AG04450 (cell line): ENCODE measurements at regions not wholly inside any gene's neighbourhood (a gene's known extent, or its start where the extent isn't known, plus 50 kb on each side); places are given as distances from the start of the nearest gene placed in this dataset.

Source experiments
- CTCF ChIA-PET: fragments of 300-600, 350-600 bp; formaldehyde crosslinking; extraction: SDS; loops from one replicate; lab custom pipeline; 2022; ENCODE audit warnings: antibody characterized with exemption, inconsistent platforms; lab: Charles Lee
- POLR2A ChIA-PET: fragments of 350-600 bp; formaldehyde crosslinking; extraction: SDS; loops from one replicate; lab custom pipeline; 2021; ENCODE audit warnings: antibody characterized with exemption, inconsistent platforms; lab: Yijun Ruan, JAX
- DNase-seq: peaks from one replicate; pipeline ENCODE4 v3.0.0-alpha.2; 2011; ENCODE audit warnings: low read depth, low spot score
- H3K27ac ChIP-seq: one replicate; pipeline ENCODE4 v1.5.1; 2012; ENCODE audit warnings: low read depth, low read length, control low read depth
- H3K27me3 ChIP-seq: one replicate; pipeline ENCODE4 v1.6.0; 2012; ENCODE audit warnings: low read length; ENCODE audit not compliant: control insufficient read depth, insufficient read depth
- H3K4me3 ChIP-seq: 2 replicates; pipeline ENCODE4 v1.5.1; 2011; ENCODE audit warnings: mild to moderate bottlenecking, low read depth, low read length, control low read depth
- H3K9me3 ChIP-seq: 2 replicates; pipeline ENCODE4 v1.5.1; 2012; ENCODE audit warnings: low read length; ENCODE audit not compliant: control insufficient read depth, insufficient read depth
- CTCF ChIP-seq: IDR thresholded peaks from 2 replicates; pipeline ENCODE4 v1.5.1; 2011; ENCODE audit warnings: low read depth, low read length, control low read depth, inconsistent platforms

GRCh38 chr15:81514725-81515124 lies 140.7 kb upstream of the TMC3 start:
- no peak overlapping the region for H3K27ac ChIP-seq
- TF ChIP-seq CTCF = no peak
- no peak for DNase-seq

DNA sequence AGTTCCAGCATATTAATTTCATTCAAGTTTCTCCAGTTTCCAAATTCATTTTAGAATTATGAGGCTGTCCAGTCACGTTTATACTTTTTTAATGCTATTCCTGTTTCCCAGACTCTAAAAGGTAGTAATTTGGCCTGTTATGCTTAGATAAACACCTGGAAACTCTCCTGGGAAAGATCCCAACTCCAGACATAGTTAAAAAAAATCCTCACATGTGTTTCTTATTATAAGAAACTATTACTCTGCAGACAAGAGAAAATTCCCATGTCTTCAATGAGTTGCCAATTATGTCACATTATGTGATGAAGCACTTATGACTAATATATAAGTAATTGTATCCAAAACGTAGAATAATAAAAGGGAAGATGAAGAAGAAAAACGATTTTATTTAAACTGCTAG lies 137.1 kb upstream of the TMC3 start:
- H3K27ac ChIP-seq = no peak overlapping the region
- POLR2A ChIA-PET = no interaction called here

More at GRCh38 chr15:81514725-81515124, 140.7 kb upstream of the TMC3 start:
- ChIA-PET CTCF (no interaction called here), POLR2A (no interaction called here)
- Histone ChIP-seq H3K4me3 (no peak overlapping the region), H3K27me3 (no peaks in the 10 kb centered on the region), H3K9me3 (no peaks in the 10 kb centered on the region)

DNA sequence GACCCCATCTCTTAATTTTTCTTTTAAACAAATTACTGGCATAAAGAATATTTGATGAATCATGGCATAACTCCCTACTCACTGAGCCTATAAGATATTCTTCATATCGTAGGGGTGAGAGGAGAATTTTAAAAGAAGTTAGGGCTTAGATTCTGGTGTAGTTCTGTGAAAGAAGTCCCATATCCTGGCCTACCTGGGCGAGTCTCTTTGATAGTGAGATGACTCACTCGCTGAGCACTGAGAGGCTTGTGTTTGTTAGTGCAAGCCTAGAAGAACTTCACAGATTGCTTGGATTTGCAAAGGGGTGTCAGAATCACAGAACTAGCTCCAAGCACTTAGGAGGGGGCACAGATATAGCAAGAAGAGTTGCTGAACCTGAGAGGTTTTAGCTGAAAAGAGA lies 133.8 kb upstream of the TMC3 start:
- CTCF ChIA-PET = no interaction called here
- no peaks in the 10 kb centered on the region for H3K27me3 ChIP-seq
- H3K27ac ChIP-seq = no peak overlapping the region
- DNase-seq = no peak
- POLR2A ChIA-PET = no interaction called here
- H3K4me3 ChIP-seq = no peak overlapping the region
- TF ChIP-seq CTCF = no peak
- no peaks in the 10 kb centered on the region for H3K9me3 ChIP-seq

More for the DNA sequence above, 137.1 kb upstream of the TMC3 start:
- Histone ChIP-seq H3K4me3 (no peak overlapping the region), H3K27me3 (no peaks in the 10 kb centered on the region), H3K9me3 (no peaks in the 10 kb centered on the region)
- no peak for TF ChIP-seq CTCF
- CTCF ChIA-PET = no interaction called here
- DNase-seq = no peak

DNA sequence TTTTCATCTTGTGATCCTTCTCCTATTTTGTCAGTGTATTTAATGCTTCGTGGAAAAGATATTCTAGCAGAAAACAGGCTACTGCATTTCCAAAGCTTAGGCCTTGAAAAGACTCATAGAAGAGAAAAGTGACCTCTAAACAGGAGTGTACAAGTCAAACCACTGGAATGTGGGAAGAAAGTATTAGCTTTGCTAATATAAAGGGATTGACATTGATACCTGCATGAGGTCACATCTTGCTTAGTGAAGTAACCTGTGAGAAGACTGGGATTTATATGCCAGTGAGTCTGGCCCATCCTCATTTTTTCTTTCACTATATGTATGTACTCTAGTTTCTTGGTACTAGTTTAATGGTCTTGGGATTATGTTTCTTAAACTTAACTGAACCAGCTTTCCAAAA lies 132.9 kb upstream of the TMC3 start:
- Histone ChIP-seq H3K4me3 (no peak overlapping the region), H3K27me3 (no peaks in the 10 kb centered on the region), H3K9me3 (no peaks in the 10 kb centered on the region), H3K27ac (no peak overlapping the region)
- no peak for TF ChIP-seq CTCF
- ChIA-PET POLR2A (no interaction called here), CTCF (no interaction called here)
- no peak for DNase-seq

GRCh38 chr15:81506071-81506470 lies 132.1 kb upstream of the TMC3 start:
- Histone ChIP-seq H3K9me3 (no peaks in the 10 kb centered on the region), H3K4me3 (no peak overlapping the region), H3K27me3 (no peaks in the 10 kb centered on the region), H3K27ac (no peak overlapping the region)
- CTCF ChIA-PET = no interaction called here
- no peak for DNase-seq
- POLR2A ChIA-PET = no interaction called here
- no peak for TF ChIP-seq CTCF
